HepG2 (cell line): ENCODE measurements at regions not wholly inside any gene's neighbourhood (a gene's known extent, or its start where the extent isn't known, plus 50 kb on each side); places are given as distances from the start of the nearest gene placed in this dataset.

Source experiments
- ATAC-seq: fragments of 200-7000 bp; cut with Tn5 transposase; 3 replicates; pipeline ENCODE4 v1.9.1; 2020; ENCODE audit warnings: mild to moderate bottlenecking, moderate library complexity
- BruUV-seq: library from RNA; stranded (reverse); fragments of 400-500 nt; replicated peaks from 2 replicates; lab custom pipeline; 2021; lab: Mats Ljungman, UMichigan
- CTCF ChIA-PET: fragments of 300-600 bp; formaldehyde crosslinking; extraction: SDS; loops from one replicate; lab custom pipeline; 2021; ENCODE audit warnings: low total read pairs, inconsistent platforms, low intra/inter-chr PET ratio; lab: Yijun Ruan, JAX
- POLR2A ChIA-PET: fragments of 350-600 bp; sonication (Branson Sonifier 250); formaldehyde crosslinking; loops from one replicate; lab custom pipeline; 2020; ENCODE audit warnings: antibody characterized with exemption, inconsistent platforms; lab: Yijun Ruan, JAX
- DNase-seq: peaks from one replicate; pipeline ENCODE4 v3.0.0-alpha.2; 2015; ENCODE audit warnings: low spot score
- FAIRE-seq: peaks from 3 replicates; lab custom pipeline; 2011; peaks lifted over from hg19 to GRCh38; lab: Jason Lieb, UNC
- H2AFZ ChIP-seq: one replicate; pipeline ENCODE4 v1.6.1; 2011; ENCODE audit warnings: low read length, inconsistent platforms
- H3K27ac ChIP-seq: fragments of 300-600 bp; 3 replicates; pipeline ENCODE4 v1.8.0; 2011; ENCODE audit warnings: mixed run types, mild to moderate bottlenecking, mixed read lengths, low read length, inconsistent platforms; ENCODE audit not compliant: insufficient read depth; ENCODE audit errors: extremely low read length
- H3K27me3 ChIP-seq, 2 experiments: fragments of 200-600 bp in 1 of 2; 2 replicates in 1 of 2; 3 replicates in 1 of 2; pipeline versions ENCODE4 v1.6.0 to v1.8.0; 2011; ENCODE audit warnings: low read length in 2 of 2, mild to moderate bottlenecking in 2 of 2, moderate library complexity in 2 of 2, inconsistent platforms in 1 of 2; ENCODE audit not compliant: insufficient read depth in 2 of 2, control insufficient read depth in 1 of 2
- H3K36me3 ChIP-seq, 2 experiments: fragments of 200-600 bp in 1 of 2; replicated peaks in 1 of 2; 2 replicates in 1 of 2; 3 replicates in 1 of 2; pipeline versions ENCODE4 v1.5.1 to v1.8.0; 2011; ENCODE audit warnings: low read length in 2 of 2, inconsistent platforms in 1 of 2; ENCODE audit not compliant: insufficient read depth in 2 of 2, control insufficient read depth in 1 of 2
- H3K4me1 ChIP-seq: 2 replicates; pipeline ENCODE4 v1.5.1; 2012; ENCODE audit warnings: low read length, inconsistent platforms; ENCODE audit not compliant: insufficient read depth
- H3K4me2 ChIP-seq: 2 replicates; pipeline ENCODE4 v1.6.0; 2011; ENCODE audit warnings: low read depth, low read length, inconsistent platforms
- H3K4me3 ChIP-seq, 3 experiments: fragments of 200-600 bp in 1 of 3; sonication (generic), shearing (Covaris generic) in 1 of 3; replicated peaks in 1 of 3; 2 replicates each; pipeline ENCODE4 v1.5.1; 2011 to 2016; ENCODE audit warnings: low read length in 3 of 3, inconsistent platforms in 2 of 3, low read depth in 2 of 3, mild to moderate bottlenecking in 2 of 3, control low read depth in 1 of 3, mixed read lengths in 1 of 3; ENCODE audit not compliant: insufficient read depth in 1 of 3
- H3K79me2 ChIP-seq: one replicate; pipeline ENCODE4 v1.6.1; 2011; ENCODE audit warnings: low read length, inconsistent platforms; ENCODE audit not compliant: insufficient read depth
- H3K9ac ChIP-seq: 2 replicates; pipeline ENCODE4 v1.6.0; 2011; ENCODE audit warnings: mild to moderate bottlenecking, low read depth, low read length, inconsistent platforms; ENCODE audit not compliant: insufficient read depth
- H3K9me3 ChIP-seq: 2 replicates; pipeline ENCODE4 v1.5.1; 2012; ENCODE audit warnings: mild to moderate bottlenecking, low read length
- H4K20me1 ChIP-seq: 2 replicates; pipeline ENCODE4 v1.6.0; 2011; ENCODE audit warnings: inconsistent platforms, mild to moderate bottlenecking, low read length, moderate library complexity; ENCODE audit not compliant: insufficient read depth
- ATF7 ChIP-seq, 2 experiments: fragments of 450-650 bp in 1 of 2; sonication (generic) in 1 of 2; formaldehyde crosslinking in 1 of 2; IDR thresholded peaks; 2 replicates each; pipeline versions ENCODE4 v1.4.0 to v1.6.1; 2016 to 2020; ENCODE audit warnings: antibody characterized with exemption in 1 of 2, mild to moderate bottlenecking in 1 of 2, missing genetic modification reagents in 1 of 2
- CBFB ChIP-seq: sonication (generic); formaldehyde crosslinking; IDR thresholded peaks from 2 replicates; pipeline ENCODE4 v1.4.0; 2020; ENCODE audit warnings: missing genetic modification reagents
- FOXA3 ChIP-seq: IDR thresholded peaks from 2 replicates; pipeline ENCODE4 v1.6.1; 2016; ENCODE audit warnings: missing genetic modification reagents, missing compliant biosample characterization
- HDAC2 ChIP-seq: sonication (generic); formaldehyde crosslinking; IDR thresholded peaks from 2 replicates; pipeline ENCODE4 v1.4.0; 2020; ENCODE audit warnings: missing genetic modification reagents
- REPIN1 ChIP-seq: sonication (generic); formaldehyde crosslinking; IDR thresholded peaks from 2 replicates; pipeline ENCODE4 v1.8.0; 2022; ENCODE audit warnings: missing genetic modification reagents, low read depth, mild to moderate bottlenecking, borderline replicate concordance
- SNAPC2 ChIP-seq: sonication (generic); formaldehyde crosslinking; IDR thresholded peaks from 2 replicates; pipeline ENCODE4 v1.8.1; 2022; ENCODE audit warnings: mild to moderate bottlenecking, missing genetic modification reagents
- TCF7 ChIP-seq: sonication (generic); IDR thresholded peaks from 2 replicates; pipeline ENCODE4 v1.6.1; 2016; ENCODE audit warnings: antibody characterized with exemption, low read depth
- ZNF260 ChIP-seq: sonication (generic); formaldehyde crosslinking; IDR thresholded peaks from 2 replicates; pipeline ENCODE4 v1.4.0; 2020; ENCODE audit warnings: missing genetic modification reagents, low read depth, mild to moderate bottlenecking, borderline replicate concordance
- ZNF326 ChIP-seq: sonication (generic); formaldehyde crosslinking; IDR thresholded peaks from 2 replicates; pipeline ENCODE4 v1.4.0; 2020; ENCODE audit warnings: missing genetic modification reagents, borderline replicate concordance
- ZNF331 ChIP-seq: sonication (generic); formaldehyde crosslinking; IDR thresholded peaks from 2 replicates; pipeline ENCODE4 v1.4.0; 2020; ENCODE audit warnings: missing genetic modification reagents
- ZNF430 ChIP-seq: sonication (generic); formaldehyde crosslinking; IDR thresholded peaks from 2 replicates; pipeline ENCODE4 v1.9.0; 2021; ENCODE audit warnings: mild to moderate bottlenecking, missing genetic modification reagents
- ZNF572 ChIP-seq: sonication (generic); formaldehyde crosslinking; IDR thresholded peaks from 2 replicates; pipeline ENCODE4 v1.5.1; 2020; ENCODE audit warnings: mild to moderate bottlenecking, missing genetic modification reagents
- WGBS: methylation state at CpG from one replicate; pipeline ENCODE4 v1.1.6; 2017; ENCODE audit warnings: low lambda C conversion rate; 5-methylcytosine and 5-hydroxymethylcytosine counted together
- in situ Hi-C: cut with HindIII; loops from 2 replicates; pipeline ENCODE4 v1.10.0; 2017; ENCODE audit warnings: low pct_unique_long_range_greater_than_20kb; ENCODE audit not compliant: extremely low pct_ligation_motif_present
- intact Hi-C: fragments of 100-400 bp; cut with micrococcal nuclease; formaldehyde crosslinking; loops from one replicate; pipeline ENCODE4 v1.10.0; 2022; ENCODE audit not compliant: unreplicated experiment
- TF ChIP-seq, protein P1 (sequence below): IDR thresholded peaks from 2 replicates; pipeline ENCODE4 v1.6.1; 2016
- TF ChIP-seq, protein P2 (sequence below): sonication (generic); formaldehyde crosslinking; IDR thresholded peaks from 2 replicates; pipeline ENCODE4 v1.5.0; 2020; ENCODE audit warnings: mild to moderate bottlenecking, missing genetic modification reagents, borderline replicate concordance
- TF ChIP-seq, protein P3 (sequence below): sonication (generic); formaldehyde crosslinking; IDR thresholded peaks from 2 replicates; pipeline ENCODE4 v1.4.0; 2020; ENCODE audit warnings: missing genetic modification reagents, mild to moderate bottlenecking, borderline replicate concordance

DNA sequence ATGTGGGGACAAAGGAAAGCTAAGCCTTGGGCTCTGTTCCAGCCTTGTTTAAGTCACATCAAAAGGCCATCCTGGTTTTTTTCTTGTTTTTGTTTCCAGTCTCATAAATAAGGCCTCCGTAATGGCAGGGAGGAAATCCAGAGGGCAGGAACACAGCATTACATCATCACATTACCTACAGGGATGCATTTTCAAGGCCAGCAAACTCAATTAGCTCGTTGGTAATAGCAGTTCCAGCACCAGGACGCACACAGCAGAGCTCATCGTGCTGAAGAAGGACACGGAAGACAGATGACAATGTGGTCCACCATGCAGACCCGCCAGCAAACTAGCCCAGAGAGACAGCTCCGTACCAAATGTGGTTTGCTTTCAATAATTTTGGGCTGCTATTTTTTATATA lies 1209.2 kb downstream of the TYW1 start:
- Histone ChIP-seq H3K27ac (no peak overlapping the region), H2AFZ (no peak overlapping the region), H3K4me2 (no peak overlapping the region), H3K79me2 (no peaks in the 10 kb centered on the region), H3K36me3 (no peaks in the 10 kb centered on the region), H4K20me1 (no peaks in the 10 kb centered on the region), H3K9ac (no peak overlapping the region), H3K9me3 (no peaks in the 10 kb centered on the region), H3K4me3 (no peak overlapping the region), H3K27me3 (no peaks in the 10 kb centered on the region), H3K4me1 (no peaks in the 10 kb centered on the region)
- ChIA-PET POLR2A (no interaction called here), CTCF (no interaction called here)
- ATAC-seq, result no peak
- intact Hi-C loops, result no loop called here
- no peak for TF ChIP-seq ZNF326 (CRISPR knock-in tag)
- TF ChIP-seq ZNF331 (CRISPR knock-in tag), result no peak
- TF ChIP-seq, protein P1, sequence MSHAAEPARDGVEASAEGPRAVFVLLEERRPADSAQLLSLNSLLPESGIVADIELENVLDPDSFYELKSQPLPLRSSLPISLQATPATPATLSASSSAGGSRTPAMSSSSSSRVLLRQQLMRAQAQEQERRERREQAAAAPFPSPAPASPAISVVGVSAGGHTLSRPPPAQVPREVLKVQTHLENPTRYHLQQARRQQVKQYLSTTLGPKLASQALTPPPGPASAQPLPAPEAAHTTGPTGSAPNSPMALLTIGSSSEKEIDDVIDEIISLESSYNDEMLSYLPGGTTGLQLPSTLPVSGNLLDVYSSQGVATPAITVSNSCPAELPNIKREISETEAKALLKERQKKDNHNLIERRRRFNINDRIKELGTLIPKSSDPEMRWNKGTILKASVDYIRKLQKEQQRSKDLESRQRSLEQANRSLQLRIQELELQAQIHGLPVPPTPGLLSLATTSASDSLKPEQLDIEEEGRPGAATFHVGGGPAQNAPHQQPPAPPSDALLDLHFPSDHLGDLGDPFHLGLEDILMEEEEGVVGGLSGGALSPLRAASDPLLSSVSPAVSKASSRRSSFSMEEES, result no peak
- 0 out of 2 replicates have a peak, but pooled peaks have one; percentile 37 for TF ChIP-seq ATF7 (IDR thresholded peaks at IDR 0.05)
- TF ChIP-seq ATF7 (CRISPR knock-in tag; IDR thresholded peaks at IDR 0.05), result no peak
- no peak for TF ChIP-seq SNAPC2 (CRISPR knock-in tag)
- no peak for FAIRE-seq
- 19% methylated on average over 7 of the region's 7 CpGs for WGBS
- no peak for DNase-seq
- BruUV-seq, result no TSS peak
- in situ Hi-C loops, result no loop called here

DNA sequence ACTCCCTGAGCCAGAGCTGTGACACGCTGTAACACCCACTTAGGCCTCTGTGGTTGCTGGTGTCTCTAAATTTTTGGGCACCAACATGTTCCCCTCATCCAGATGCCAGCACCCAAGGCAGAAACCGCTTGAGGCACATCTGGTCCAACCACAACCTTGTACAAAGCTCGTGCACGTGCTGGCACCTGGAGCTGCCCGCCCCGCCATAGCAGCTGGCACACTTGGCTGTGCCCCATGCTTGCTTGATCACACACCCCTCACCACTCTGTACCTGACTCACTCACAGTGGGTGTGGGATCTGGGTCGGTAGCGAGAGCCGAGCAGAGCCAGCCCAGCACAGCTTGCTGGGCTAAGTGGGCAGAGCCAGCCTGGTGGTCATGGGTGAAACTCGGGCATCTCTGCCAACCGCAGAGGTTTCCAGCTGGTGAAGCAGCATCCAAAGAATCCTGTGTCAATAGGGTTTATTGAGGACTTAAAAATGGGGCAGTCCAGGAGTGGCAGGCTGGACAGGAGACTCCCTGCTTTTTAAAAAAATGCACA lies 1210.4 kb downstream of the TYW1 start:
- in situ Hi-C loops, result no loop called here
- TF ChIP-seq, protein P2, sequence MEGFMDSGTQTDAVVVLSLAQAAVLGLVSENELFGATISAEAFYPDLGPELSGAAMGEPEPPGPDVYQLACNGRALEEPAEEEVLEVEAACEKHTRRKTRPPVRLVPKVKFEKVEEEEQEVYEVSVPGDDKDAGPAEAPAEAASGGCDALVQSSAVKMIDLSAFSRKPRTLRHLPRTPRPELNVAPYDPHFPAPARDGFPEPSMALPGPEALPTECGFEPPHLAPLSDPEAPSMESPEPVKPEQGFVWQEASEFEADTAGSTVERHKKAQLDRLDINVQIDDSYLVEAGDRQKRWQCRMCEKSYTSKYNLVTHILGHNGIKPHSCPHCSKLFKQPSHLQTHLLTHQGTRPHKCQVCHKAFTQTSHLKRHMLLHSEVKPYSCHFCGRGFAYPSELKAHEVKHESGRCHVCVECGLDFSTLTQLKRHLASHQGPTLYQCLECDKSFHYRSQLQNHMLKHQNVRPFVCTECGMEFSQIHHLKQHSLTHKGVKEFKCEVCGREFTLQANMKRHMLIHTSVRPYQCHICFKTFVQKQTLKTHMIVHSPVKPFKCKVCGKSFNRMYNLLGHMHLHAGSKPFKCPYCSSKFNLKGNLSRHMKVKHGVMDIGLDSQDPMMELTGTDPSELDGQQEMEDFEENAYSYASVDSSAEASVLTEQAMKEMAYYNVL (CRISPR knock-in tag), result no peak
- TF ChIP-seq HDAC2 (CRISPR knock-in tag) (no peak), ZNF260 (CRISPR knock-in tag) (no peak), REPIN1 (no peak), ZNF430 (CRISPR knock-in tag) (no peak), FOXA3 (no peak), TCF7 (no peak), CBFB (CRISPR knock-in tag) (no peak), ZNF572 (CRISPR knock-in tag) (no peak)
- TF ChIP-seq, protein P3, sequence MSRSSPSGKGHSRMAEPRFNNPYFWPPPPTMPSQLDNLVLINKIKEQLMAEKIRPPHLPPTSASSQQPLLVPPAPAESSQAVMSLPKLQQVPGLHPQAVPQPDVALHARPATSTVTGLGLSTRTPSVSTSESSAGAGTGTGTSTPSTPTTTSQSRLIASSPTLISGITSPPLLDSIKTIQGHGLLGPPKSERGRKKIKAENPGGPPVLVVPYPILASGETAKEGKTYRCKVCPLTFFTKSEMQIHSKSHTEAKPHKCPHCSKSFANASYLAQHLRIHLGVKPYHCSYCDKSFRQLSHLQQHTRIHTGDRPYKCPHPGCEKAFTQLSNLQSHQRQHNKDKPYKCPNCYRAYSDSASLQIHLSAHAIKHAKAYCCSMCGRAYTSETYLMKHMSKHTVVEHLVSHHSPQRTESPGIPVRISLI, result no peak

More for the DNA sequence above, 1210.4 kb downstream of the TYW1 start:
- H3K27ac ChIP-seq, result no peak overlapping the region
- no peaks in the 10 kb centered on the region for H3K9me3 ChIP-seq
- BruUV-seq, result no TSS peak
- intact Hi-C loops, result no loop called here
- no peaks in the 10 kb centered on the region for H3K4me1 ChIP-seq
- WGBS, result 33% methylated on average over 6 of the region's 11 CpGs
- H3K9ac ChIP-seq, result no peak overlapping the region
- H3K79me2 ChIP-seq, result no peaks in the 10 kb centered on the region
- H3K36me3 ChIP-seq, result no peaks in the 10 kb centered on the region
- H3K4me3 ChIP-seq, result no peak overlapping the region
- ChIA-PET CTCF (no interaction called here), POLR2A (no interaction called here)
- no peaks in the 10 kb centered on the region for H4K20me1 ChIP-seq
- ATAC-seq (no peak), FAIRE-seq (no peak), DNase-seq (no peak)
- no peaks in the 10 kb centered on the region for H3K27me3 ChIP-seq
- no peak overlapping the region for H3K4me2 ChIP-seq
- H2AFZ ChIP-seq, result no peak overlapping the region
